GM21381 (cell line): ENCODE measurements at regions not wholly inside any gene's neighbourhood (a gene's known extent, or its start where the extent isn't known, plus 50 kb on each side); places are given as distances from the start of the nearest gene placed in this dataset.

ENCODE experiments used
- ATAC-seq: cut with Tn5 transposase; IDR thresholded peaks from one replicate; pipeline ENCODE4 v1.9.1; 2021; ENCODE audit warnings: mild to moderate bottlenecking, moderate library complexity; ENCODE audit not compliant: unreplicated experiment

GRCh38 chr7:130986261-130986690, 252.3 kb upstream of the KLF14 start:
- no peak for ATAC-seq

DNA sequence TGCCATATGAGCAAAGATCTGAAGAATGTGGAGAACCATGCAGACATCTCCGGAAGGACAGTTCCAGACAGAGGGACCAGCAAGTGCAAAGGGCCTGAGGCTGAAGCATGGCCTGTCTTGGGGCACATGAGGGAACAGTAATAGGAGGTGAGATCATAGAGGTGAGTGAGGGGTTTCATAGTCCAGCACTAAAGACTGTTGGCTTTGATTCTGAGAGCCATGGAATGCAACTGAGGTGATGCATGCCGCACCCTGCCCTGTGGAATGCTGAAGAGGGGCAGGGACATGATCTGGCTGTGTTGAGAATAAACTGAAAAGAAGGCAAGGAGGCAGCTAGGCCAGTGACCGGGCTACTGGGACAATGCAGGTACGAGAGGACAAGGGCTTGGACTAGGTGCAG, 253.1 kb upstream of the KLF14 start:
- ATAC-seq, result no peak

DNA sequence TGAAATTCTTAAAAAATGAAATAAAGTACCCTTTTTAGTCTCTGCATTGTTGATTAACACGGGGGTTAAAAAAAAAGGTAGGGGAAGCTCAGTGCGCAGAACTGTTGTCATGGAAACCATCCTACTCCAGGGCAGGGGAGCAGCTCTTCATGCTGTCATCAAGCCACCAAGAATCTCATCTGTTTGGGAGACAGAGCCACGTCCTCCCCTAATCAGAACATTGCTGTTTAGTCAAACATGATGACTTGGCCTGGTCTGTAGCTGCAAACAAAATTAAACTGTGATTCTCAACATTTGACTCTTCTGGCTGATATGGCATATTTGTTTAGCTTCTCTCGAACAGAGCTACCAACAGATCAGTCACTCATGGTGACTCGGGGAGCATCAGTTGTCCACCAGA, 254.4 kb upstream of the KLF14 start:
- ATAC-seq, result no peak

- ATAC-seq, result no peak
Observed at GRCh38 chr7:130989101-130989795, 255.2 kb upstream of the KLF14 start.

DNA sequence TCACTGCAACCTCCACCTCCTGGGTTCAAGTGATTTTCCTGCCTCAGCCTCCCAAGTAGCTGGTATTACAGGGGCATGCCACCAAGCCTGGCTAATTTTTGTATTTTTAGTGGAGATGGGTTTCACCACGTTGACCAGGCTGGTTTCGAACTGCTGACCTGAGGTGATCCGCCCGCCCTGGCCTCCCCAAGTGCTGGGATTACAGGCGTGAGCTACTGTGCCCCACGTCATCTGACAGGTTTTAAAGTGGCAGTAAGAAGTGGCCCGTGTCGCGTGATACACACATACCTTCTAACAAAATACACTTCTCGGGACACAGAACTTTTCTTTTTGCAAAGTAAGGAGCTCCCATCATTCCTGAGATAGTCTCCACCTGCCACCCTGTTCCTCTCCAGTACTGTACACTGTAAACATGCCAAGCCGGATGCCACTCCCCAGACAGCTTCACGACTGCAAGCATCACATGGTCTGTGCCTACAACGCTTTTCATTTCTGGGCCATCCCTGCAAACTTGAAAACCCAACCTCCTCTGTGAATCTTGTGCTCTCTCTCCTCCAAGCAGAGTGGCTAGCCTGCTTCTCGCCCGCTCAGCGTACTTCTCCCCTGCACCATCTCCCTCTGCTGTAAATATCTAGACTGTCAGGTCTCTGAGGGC, 256.3 kb upstream of the KLF14 start:
- ATAC-seq, result no peak

DNA sequence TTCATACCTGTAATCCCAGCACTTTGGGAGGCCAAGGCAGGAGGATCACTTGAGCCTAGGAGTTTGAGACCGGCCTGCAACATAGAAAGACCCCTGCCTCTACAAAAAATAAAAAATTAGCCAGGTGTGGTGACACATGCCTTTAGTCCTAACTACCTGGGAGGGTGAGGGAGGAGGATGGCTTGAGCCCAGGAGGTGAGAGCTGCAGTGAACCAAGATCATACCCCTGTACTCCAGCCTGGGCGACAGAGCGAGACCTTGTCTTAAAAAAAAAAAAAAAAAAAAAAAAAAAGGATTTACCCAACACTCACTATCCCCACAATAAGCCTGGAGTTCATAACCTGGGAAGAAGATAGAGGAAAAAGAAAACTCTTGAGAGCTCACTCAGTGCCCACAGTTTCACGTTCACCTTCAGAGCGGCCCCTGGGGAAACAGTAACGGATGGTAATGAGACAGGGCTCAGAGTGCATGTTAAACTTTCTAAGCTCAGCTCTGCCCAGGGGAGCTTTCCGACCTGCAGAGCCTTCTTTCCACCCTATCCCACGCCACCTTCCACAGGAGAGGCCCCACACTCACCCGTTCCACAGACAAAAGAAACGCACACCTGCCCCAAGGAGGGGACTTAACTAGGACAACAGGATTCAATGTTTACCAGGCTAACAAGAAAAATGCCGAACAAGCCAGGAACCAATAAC, 259.8 kb upstream of the KLF14 start:
- ATAC-seq, result no peak

GRCh38 chr7:130994378-130995115, 260.5 kb upstream of the KLF14 start:
- no peak for ATAC-seq

GRCh38 chr7:130995252-130996081, 261.5 kb upstream of the KLF14 start:
- no peak for ATAC-seq

- no peak for ATAC-seq
Observed at GRCh38 chr7:130996205-130996832, 262.3 kb upstream of the KLF14 start.

DNA sequence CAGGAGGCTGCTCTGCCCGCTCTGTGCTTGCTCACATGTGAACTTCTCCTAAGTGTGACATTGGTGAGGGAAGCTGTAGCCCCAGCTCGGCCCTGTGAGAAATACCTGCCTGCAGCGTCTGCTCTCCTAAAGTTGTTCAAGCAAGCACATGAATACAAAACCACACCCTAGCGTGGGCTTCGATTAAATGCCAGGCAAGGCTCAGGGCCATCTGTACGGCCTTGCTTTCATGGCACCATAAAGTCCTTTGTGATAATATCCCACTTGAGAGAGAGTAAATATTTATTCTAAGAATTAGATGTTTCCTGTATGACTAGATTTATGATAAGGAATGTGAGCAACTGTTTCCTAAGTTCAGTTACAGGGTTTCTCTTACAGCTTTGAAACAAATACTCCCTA, 262.8 kb upstream of the KLF14 start:
- ATAC-seq, result no peak

DNA sequence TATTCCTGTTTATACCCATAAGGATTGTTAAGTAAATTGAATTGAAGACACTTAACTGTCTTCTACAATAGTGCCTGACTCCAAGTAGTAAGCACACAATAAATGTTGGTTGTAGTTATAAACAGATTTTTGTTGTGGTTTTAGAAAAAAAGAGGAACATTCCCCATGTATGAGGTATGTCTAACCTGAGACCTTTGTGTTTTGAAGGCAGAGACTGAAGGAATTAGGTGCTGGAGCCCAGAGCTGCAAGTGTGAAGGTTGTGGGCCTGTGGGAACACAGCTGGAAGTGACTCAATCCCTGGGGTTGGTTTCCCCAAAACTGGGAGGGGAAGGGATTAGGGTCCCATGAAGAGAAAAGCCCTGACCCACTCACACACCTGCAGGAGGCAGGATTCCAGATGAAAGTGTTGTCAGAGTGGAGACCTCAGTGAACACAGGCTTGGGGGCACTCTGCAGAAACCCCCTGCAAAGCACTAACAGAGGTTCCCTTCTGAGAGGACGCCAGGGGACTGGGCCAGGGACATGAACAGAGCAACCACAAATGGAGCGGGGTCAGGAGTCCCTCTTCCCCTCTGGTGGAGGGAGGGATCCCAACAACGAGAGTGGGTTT, 265.1 kb upstream of the KLF14 start:
- no peak for ATAC-seq

DNA sequence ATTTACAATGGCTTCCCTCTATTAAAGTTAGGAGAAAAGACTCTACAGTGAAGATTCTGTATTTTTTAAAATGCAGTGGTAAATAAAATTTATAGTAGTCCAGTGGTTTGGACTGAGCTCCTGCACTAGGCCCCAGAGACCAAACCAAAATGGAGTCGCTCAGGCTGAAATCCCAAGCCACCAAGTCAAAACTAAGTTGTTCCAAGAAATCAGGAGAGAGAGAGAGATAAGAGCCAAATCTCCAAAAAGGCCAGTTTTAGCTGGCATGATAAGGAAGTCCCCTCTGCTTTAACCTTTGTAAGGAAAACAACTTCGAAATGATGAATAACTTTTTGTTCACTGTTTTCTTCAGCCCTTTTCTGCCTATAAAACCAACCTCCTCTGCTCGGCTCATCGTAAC, 265.9 kb upstream of the KLF14 start:
- no peak for ATAC-seq

DNA sequence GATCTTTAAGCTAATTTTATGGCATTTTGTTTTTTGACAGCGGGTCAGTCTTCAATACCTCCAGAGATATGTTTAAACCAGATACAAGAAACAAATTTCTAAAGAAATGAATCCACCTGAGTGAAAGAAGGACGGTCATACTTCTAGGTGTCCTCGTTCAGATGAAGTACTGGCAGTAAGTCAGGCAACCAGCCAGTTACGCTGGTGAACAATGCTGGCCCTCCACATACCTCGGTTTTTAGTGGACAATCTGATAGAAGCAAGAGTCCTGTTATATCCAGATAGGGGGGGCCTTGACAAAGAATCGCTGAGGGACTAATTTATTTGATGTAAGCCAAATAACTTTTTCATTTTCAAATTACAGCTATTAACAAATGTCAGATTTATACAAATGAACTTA, 266.4 kb upstream of the KLF14 start:
- no peak for ATAC-seq

DNA sequence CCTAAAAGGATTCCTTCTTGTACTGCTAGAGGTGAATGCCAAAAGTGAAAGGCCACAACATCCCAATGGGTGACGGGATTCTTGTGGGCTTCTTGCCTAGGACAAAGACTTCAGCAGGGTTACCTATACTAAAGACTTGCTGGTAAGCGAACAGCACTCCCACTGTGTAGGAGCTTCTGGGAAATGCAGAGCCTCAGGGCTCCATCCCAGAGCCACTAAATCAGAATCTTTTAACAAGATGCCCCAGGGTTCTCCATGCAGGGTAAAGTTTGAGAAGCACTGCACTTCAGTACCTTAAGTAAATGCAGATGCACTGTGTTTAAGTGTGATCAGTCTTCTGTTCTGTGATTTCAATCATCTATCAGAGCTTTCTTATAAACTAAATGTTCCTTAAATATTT, 266.9 kb upstream of the KLF14 start:
- no peak for ATAC-seq

GRCh38 chr7:131002600-131002999, 268.6 kb upstream of the KLF14 start:
- ATAC-seq, result no peak

- ATAC-seq, result no peak
Observed at GRCh38 chr7:131003634-131004033, 269.6 kb upstream of the KLF14 start.

DNA sequence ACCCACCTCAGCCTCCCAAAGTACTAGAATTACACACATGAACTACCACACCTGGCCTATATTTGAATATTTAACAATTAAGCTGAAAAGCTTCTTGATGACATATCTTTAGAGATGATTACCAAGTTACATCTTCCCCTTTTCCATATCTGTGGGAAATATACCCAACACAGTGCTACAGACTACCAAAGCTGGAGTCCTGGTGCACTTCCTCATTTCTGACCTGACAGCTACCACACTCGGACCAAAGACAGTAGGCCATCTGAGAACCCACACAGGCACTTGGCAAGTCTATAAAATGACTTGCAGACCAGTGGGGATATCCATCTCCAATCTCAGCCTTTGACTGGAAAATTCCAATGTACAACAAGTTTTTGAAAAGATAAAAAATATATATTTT, 270.4 kb upstream of the KLF14 start:
- ATAC-seq, result no peak

DNA sequence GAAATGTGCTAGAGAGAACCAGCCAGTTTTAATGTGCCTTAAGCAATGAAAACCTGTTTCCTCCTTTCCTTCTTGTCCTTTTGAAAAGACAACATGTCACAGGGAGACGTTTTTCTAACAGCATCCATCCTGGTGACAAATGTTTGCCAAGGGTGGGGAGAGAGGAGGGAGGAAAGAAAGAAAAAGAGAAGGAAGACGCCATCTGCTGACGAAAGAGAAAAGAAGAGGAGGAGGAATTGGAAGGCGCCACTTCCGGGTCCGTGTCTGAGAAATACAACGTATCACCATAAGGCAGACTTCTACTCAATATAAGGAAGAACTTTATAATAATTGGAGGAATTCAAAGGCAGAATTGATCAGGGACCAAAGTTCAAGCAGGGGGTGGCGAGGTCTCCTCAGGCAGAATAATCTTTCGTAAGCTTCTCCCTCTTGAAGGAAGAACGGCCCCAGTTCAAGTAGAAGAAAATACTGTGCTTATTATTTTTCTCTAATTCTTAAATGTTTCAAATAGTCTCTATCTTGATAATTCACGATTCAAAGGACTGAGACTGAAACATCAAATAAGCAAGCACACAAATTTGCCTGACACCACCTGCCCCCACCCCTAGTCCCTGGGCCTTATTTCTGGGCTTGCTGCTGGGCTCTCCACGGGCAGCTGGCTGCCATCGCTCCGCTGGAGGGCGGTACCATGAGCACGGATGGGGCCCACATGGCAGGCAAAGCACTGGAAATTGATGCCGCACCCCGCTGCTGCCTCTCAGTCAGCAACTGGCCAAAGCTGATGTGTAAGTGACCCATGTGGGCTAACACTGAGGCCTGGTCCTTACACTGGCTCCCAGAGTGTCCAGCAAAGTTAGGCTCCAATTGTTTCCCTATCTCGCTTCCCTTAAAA, 273.7 kb upstream of the KLF14 start:
- peak; percentile 48 for ATAC-seq
